HG03342 (cell line): ENCODE measurements at regions not wholly inside any gene's neighbourhood (a gene's known extent, or its start where the extent isn't known, plus 50 kb on each side); places are given as distances from the start of the nearest gene placed in this dataset.
"Not testable (repeated sequence)": the region's sequence is repeated elsewhere in the genome, so short reads cannot be mapped to it uniquely, and the experiment has no call there.

Experiments
- ATAC-seq: cut with Tn5 transposase; IDR thresholded peaks from one replicate; pipeline ENCODE4 v1.9.1; 2021; ENCODE audit warnings: mild to moderate bottlenecking, moderate library complexity; ENCODE audit not compliant: unreplicated experiment

DNA sequence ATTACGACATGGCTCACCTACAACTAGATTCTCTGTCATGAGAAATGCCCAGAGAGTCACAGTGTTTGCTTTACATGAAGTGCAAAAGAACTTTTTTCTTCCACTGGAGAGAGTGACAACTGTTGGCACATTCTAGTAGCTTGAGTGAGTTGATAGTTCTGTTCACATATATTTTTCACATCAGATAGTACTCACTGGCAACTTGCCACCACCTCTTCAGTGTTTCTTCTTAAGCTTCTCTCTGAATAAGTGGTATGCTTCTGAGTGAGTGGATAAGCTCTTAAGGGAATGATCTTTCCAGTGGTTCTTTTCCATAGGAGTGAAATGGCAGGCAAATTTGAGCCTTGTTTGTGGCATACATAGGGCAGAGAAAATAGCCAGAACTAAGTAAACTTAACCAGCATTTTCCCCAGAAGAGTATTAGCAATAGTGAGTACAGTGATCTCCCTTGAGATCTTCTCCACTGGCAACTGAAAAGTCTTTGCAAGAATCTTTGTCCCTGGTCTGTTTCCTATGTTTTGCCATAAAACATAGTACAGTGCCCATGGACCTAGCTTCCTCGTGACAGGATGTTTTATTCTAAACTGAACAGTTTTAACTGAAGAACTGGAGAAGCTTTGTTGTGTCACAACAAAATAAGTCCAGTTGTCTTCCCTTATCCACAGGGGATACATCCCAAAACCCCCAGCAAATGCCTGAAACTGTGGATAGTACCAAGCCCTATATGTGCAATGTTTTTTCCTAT, 125.4 kb upstream of the CDK13 start:
- ATAC-seq: no peak

DNA sequence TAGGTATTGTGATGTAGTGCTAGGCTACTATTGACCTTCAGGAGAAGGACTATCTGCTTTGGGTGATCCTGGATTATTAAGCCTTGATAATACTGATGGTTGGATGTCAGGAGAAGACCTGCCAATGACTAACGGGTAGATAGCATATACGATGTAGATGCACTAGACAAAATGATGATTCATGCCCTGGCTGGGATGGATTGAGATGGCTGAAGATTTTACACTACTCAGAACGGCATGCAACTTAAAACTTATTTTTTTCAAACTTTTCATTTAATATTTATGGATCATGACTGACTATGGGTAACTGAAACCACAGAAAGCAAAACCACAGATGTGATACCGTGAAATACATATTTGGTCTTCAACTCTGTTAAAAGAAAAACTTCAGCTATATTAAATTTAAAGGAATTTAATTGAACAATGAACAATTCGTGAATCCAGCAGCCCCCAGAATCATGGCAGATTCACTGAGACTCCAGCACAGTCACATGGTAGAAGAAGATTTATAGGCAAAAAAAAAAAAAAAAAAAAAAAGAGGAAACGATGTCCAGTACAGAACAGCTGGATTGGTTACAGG, 124.6 kb upstream of the CDK13 start:
- no peak for ATAC-seq

DNA sequence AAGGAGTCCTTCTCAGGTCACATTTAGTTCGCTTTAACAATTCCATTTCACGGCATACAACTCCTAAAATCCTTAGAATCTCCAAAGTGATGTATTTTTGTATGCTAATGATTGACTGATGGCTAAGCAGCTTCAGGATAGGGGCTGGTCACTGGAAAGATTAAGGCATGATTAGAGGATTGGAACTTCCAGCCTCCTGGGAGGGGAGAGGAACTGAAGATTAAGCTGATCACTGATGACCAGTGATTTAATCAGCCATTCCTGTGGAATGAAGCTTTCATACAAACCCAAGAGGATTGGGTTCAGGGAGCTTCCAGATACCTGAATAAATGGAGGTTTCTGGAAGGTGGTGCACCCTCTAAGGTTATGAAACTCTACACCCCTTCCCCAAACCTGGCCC, 123.9 kb upstream of the CDK13 start:
- ATAC-seq: no peak

- no peak for ATAC-seq
Observed at GRCh38 chr7:39827571-39827970, 122.5 kb upstream of the CDK13 start.

- no peak for ATAC-seq
Observed at GRCh38 chr7:39829028-39829427, 121.0 kb upstream of the CDK13 start.

- ATAC-seq: no peak
Observed at GRCh38 chr7:39832519-39833085, 117.5 kb upstream of the CDK13 start.

DNA sequence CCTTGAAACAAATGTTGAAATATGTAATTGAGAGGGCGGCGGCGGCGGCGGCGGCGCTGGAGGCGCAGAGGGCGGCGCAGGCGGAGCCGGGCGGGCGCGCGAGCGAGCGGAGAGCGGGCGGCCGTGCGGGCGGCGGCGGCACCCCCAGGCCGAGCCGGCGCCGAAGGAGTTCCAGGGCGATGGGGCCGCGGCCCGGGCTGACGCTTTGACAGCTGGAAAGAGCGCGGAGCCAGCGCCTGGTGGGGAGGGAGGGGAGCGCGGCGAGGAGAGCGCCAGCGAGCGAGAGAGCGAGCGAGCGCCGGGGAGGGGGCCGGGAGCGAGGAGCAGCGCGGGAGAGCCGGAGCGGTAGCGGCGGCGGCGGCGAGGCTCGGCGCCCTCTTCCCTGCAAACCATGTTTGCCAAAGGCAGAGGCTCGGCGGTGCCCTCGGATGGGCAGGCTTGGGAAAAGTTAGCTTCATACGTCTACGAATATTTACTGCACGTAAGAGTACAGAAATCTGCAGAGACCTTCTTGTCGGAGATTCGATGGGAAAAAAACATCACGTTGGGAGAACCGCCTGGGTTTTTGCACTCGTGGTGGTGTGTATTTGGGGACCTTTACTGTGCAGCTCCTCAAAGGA, 116.8 kb upstream of the CDK13 start:
- ATAC-seq: not testable (repeated sequence)

DNA sequence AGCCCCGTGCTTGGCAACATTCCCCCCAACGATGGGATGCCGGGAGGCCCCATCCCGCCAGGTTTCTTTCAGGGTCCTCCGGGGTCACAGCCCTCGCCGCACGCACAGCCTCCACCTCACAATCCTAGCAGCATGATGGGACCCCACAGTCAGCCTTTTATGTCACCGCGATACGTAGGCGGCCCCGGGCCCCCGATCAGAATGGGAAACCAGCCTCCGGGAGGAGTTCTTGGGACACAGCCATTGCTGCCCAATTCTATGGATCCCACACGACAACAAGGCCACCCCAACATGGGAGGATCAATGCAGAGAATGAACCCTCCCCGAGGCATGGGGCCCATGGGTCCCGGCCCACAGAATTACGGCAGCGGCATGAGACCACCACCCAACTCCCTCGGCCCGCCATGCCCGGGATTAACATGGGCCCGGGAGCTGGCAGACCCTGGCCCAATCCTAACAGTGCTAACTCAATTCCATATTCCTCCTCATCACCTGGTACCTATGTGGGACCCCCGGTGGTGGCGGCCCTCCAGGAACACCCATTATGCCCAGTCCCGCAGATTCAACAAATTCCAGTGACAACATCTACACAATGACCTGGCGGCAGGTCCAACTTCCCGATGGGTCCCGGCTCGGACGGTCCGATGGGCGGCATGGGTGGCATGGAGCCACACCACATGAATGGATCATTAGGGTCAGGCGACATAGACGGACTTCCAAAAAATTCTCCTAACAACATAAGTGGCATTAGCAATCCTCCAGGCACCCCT, 116.0 kb upstream of the CDK13 start:
- ATAC-seq: not testable (repeated sequence)

DNA sequence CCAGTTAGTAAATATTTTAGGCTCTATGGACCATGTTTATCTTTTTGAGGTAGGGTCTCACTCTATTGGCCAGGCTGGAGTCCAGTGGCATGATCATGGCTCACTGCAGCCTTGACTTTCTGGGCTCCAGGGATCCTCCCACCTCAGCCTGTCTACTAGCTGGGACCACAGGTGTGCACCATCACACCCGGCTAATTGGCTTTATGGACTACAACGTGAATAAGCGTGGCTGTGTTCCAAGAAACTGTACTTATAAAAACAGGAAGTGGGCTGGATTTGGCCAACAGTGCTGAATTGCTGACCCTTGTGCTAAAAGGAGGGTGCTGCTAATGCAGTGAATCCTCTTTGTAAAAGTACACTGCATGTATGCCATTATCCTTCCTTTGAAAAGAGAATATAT, 111.7 kb upstream of the CDK13 start:
- no peak for ATAC-seq

- ATAC-seq: no peak
Observed at GRCh38 chr7:39845006-39845405, 105.0 kb upstream of the CDK13 start.

- ATAC-seq: no peak
Observed at GRCh38 chr7:39847227-39847626, 102.8 kb upstream of the CDK13 start.

GRCh38 chr7:39851466-39852045, 98.5 kb upstream of the CDK13 start:
- ATAC-seq: no peak

- ATAC-seq: peak; percentile 94
Observed at GRCh38 chr7:39854616-39855324, 95.3 kb upstream of the CDK13 start.

GRCh38 chr7:39855325-39855674, 94.8 kb upstream of the CDK13 start:
- no peak for ATAC-seq

DNA sequence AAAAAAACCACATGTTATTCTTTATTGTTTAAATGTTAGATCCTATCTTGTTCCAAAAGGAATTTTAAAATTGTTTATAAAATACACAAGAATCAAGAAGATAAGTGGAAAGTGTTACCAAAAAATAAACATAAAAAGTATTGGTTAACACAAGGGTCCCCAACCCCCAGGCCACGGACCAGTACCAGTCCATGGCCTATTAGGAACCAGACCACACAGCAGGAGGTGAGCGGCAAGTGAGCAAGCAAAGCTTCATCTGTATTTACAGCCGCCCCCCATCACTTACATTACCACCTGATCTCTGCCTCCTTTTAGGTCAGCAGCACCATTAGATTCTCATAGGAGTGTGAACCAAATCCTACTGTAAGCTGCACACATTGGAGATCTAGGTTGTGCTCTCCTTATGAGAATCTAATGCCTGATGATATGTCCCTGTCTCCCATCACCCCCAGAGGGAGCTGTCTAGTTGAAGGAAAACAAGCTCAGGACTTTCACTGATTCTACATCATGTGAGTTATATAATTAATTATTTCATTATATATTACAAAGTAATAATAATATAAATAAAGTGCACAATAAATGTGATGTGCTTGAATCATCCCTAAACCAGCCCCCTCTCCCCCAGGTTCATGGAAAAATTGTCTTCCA, 86.3 kb upstream of the CDK13 start:
- not testable (repeated sequence) for ATAC-seq

- ATAC-seq: not testable (repeated sequence)
Observed at GRCh38 chr7:39869888-39870522, 80.1 kb upstream of the CDK13 start.

DNA sequence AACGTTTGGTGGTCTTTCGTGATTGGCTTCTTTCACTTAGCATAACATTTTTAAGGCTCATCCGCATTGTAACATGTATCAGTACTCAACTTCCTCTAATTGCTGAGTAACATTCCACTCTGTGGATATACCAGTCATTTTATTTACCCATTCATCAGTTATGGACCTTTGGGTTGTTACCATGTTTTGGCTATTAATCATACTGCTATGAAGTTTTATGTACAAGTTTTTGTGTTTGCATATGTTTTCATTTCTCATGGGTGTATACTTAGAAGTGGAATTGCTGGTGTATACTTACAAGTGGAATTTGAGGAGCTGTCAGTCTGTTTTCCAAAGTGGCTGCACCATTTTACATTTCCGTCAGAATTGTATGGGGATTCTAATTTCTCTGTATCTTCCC, 78.4 kb upstream of the CDK13 start:
- ATAC-seq: not testable (repeated sequence)

GRCh38 chr7:39880556-39880955, 69.5 kb upstream of the CDK13 start:
- no peak for ATAC-seq

GRCh38 chr7:39882148-39882784, 67.8 kb upstream of the CDK13 start:
- no peak for ATAC-seq
